Loucy (cell line): ENCODE measurements at regions not wholly inside any gene's neighbourhood (a gene's known extent, or its start where the extent isn't known, plus 50 kb on each side); places are given as distances from the start of the nearest gene placed in this dataset.

Experiments
- H2AFZ ChIP-seq: fragments of 200-600 bp; sonication (generic); 2 replicates; pipeline ENCODE4 v1.6.0; 2016; ENCODE audit warnings: antibody characterized with exemption, mild to moderate bottlenecking, low read length, moderate library complexity
- H3F3A ChIP-seq: fragments of 200-600 bp; 2 replicates; pipeline ENCODE4 v1.6.0; 2016; ENCODE audit warnings: antibody characterized with exemption, low read depth, mild to moderate bottlenecking
- H3K27me3 ChIP-seq: fragments of 200-600 bp; sonication (generic); 2 replicates; pipeline ENCODE4 v1.6.1; 2014; ENCODE audit warnings: low read length, mild to moderate bottlenecking; ENCODE audit not compliant: insufficient read depth, poor library complexity, severe bottlenecking
- H3K36me3 ChIP-seq: fragments of 200-600 bp; sonication (generic); 2 replicates; pipeline ENCODE4 v1.6.1; 2016; ENCODE audit warnings: low read length; ENCODE audit not compliant: insufficient read depth
- H3K4me1 ChIP-seq: fragments of 200-600 bp; sonication (generic); 2 replicates; pipeline ENCODE4 v1.5.1; 2014; ENCODE audit warnings: low read length, mild to moderate bottlenecking; ENCODE audit not compliant: insufficient read depth, poor library complexity, severe bottlenecking
- H3K4me2 ChIP-seq: fragments of 200-600 bp; sonication (generic); 2 replicates; pipeline ENCODE4 v1.6.0; 2014; ENCODE audit warnings: antibody characterized with exemption, low read length, low read depth, mild to moderate bottlenecking; ENCODE audit not compliant: poor library complexity, severe bottlenecking
- H3K4me3 ChIP-seq: fragments of 200-600 bp; sonication (generic); 2 replicates; pipeline ENCODE4 v1.5.1; 2014; ENCODE audit warnings: low read length, mild to moderate bottlenecking, mixed read lengths; ENCODE audit not compliant: poor library complexity, severe bottlenecking
- H3K79me2 ChIP-seq: fragments of 200-600 bp; sonication (generic); 2 replicates; pipeline ENCODE4 v1.6.1; 2014; ENCODE audit warnings: low read length; ENCODE audit not compliant: insufficient read depth
- H3K9ac ChIP-seq: fragments of 200-600 bp; sonication (generic); 2 replicates; pipeline ENCODE4 v1.6.0; 2014; ENCODE audit warnings: mild to moderate bottlenecking, low read depth, low read length, moderate library complexity; ENCODE audit not compliant: poor library complexity, severe bottlenecking
- H3K9me2 ChIP-seq: fragments of 200-600 bp; sonication (generic); replicated peaks from 2 replicates; pipeline ENCODE4 v1.6.1; 2016; ENCODE audit warnings: low read depth, low read length, mixed read lengths
- H3K9me3 ChIP-seq: fragments of 200-600 bp; sonication (generic); 2 replicates; pipeline ENCODE4 v1.6.1; 2014; ENCODE audit warnings: mild to moderate bottlenecking, antibody characterized with exemption, low read length, low read depth; ENCODE audit not compliant: insufficient read depth
- H4K20me1 ChIP-seq: fragments of 200-600 bp; sonication (generic); 2 replicates; pipeline ENCODE4 v1.6.0; 2014; ENCODE audit warnings: antibody characterized with exemption, low read length, mild to moderate bottlenecking; ENCODE audit not compliant: insufficient read depth, poor library complexity, severe bottlenecking
- EZH2phosphoT487 ChIP-seq: fragments of 200-600 bp; IDR thresholded peaks from 2 replicates; pipeline ENCODE4 v1.6.1; 2018; ENCODE audit warnings: antibody characterized with exemption, mild to moderate bottlenecking, moderate library complexity, borderline replicate concordance
- TF ChIP-seq, protein P1 (sequence below): fragments of 200-600 bp; sonication (generic); conservative IDR thresholded peaks from 2 replicates; pipeline ENCODE4 v1.5.1; 2014; ENCODE audit warnings: mild to moderate bottlenecking, antibody characterized with exemption, low read length

DNA sequence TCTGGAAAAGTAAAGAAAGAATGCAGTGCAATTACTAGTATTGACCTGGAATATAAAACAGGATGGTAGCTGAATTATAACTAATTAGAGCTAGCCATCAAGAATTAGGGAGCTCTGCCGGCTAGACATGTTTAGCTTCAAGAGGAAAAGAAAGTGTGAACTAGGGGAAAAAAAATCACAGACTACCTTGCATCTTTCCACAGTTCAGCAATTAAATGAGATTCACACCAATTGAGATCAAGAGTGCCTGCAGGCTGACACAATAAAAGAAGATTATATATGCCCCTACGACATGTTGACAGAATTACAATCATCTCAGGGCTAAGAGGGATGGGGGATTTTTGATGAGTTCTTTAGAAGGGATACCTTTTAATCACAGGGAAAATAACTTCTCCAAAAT lies 303.3 kb upstream of the CELF2 start:
- H2AFZ ChIP-seq: no peak overlapping the region
- H3K4me1 ChIP-seq: no peaks in the 10 kb centered on the region
- no peaks in the 10 kb centered on the region for H3F3A ChIP-seq
- no peaks in the 10 kb centered on the region for H3K36me3 ChIP-seq
- H3K27me3 ChIP-seq: no peaks in the 10 kb centered on the region
- H4K20me1 ChIP-seq: no peaks in the 10 kb centered on the region
- no peak overlapping the region for H3K4me3 ChIP-seq
- no peak overlapping the region for H3K4me2 ChIP-seq
- no peak for TF ChIP-seq EZH2phosphoT487
- TF ChIP-seq, protein P1, sequence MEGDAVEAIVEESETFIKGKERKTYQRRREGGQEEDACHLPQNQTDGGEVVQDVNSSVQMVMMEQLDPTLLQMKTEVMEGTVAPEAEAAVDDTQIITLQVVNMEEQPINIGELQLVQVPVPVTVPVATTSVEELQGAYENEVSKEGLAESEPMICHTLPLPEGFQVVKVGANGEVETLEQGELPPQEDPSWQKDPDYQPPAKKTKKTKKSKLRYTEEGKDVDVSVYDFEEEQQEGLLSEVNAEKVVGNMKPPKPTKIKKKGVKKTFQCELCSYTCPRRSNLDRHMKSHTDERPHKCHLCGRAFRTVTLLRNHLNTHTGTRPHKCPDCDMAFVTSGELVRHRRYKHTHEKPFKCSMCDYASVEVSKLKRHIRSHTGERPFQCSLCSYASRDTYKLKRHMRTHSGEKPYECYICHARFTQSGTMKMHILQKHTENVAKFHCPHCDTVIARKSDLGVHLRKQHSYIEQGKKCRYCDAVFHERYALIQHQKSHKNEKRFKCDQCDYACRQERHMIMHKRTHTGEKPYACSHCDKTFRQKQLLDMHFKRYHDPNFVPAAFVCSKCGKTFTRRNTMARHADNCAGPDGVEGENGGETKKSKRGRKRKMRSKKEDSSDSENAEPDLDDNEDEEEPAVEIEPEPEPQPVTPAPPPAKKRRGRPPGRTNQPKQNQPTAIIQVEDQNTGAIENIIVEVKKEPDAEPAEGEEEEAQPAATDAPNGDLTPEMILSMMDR: no peak
- no peaks in the 10 kb centered on the region for H3K79me2 ChIP-seq
- H3K9me3 ChIP-seq: no peaks in the 10 kb centered on the region
- H3K9me2 ChIP-seq: no peaks in the 10 kb centered on the region
- no peak overlapping the region for H3K9ac ChIP-seq

DNA sequence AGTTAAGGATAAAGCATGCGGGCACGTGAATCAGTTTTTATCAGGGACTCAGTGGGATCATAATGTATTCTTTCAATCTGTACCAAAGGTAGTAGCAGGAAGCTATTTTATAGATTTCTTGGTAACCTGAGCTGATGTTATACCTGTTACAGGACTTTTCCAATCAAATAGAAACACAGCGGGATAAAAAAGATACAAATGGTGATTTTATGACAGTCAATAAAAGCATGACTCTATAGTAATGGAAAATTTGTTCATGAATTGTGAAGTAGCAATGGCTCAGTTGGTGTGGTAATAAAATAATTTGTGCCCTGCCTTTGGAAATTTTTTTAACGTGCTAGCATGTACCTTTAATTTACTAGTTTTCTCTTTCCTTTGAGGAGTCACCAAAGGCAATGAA lies 300.7 kb upstream of the CELF2 start:
- H2AFZ ChIP-seq: no peak overlapping the region
- TF ChIP-seq EZH2phosphoT487: no peak
- TF ChIP-seq, protein P1: no peak
- no peaks in the 10 kb centered on the region for H3K27me3 ChIP-seq
- H3K9ac ChIP-seq: no peak overlapping the region
- H3K4me2 ChIP-seq: no peak overlapping the region
- no peaks in the 10 kb centered on the region for H3K79me2 ChIP-seq
- no peaks in the 10 kb centered on the region for H3K9me3 ChIP-seq
- H3K36me3 ChIP-seq: no peaks in the 10 kb centered on the region
- H4K20me1 ChIP-seq: no peaks in the 10 kb centered on the region
- no peaks in the 10 kb centered on the region for H3K4me1 ChIP-seq
- no peaks in the 10 kb centered on the region for H3K9me2 ChIP-seq
- H3F3A ChIP-seq: no peaks in the 10 kb centered on the region
- no peak overlapping the region for H3K4me3 ChIP-seq

DNA sequence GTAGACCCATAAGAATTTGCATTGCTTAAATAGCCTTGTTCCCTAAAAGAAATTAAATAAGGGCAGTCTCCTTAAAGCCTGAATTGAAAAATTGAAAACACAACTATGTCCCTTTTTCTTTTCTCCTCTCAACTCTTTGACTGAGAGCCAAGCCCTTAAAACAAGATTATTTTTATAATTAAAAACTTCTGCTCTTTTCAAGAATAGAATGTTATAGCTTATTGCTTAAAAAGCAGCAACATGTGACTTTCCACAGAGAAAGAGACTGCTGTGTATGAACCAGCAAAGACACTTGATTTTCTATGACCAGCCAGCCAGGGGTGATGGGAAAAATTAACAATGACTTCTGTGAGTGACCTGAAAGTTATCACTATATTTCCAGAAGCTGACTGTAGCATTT lies 295.2 kb upstream of the CELF2 start:
- H2AFZ ChIP-seq: no peak overlapping the region
- H3K9me2 ChIP-seq: no peaks in the 10 kb centered on the region
- no peaks in the 10 kb centered on the region for H3K4me1 ChIP-seq
- no peak overlapping the region for H3K4me2 ChIP-seq
- H3K9ac ChIP-seq: no peak overlapping the region
- no peaks in the 10 kb centered on the region for H3F3A ChIP-seq
- no peaks in the 10 kb centered on the region for H3K79me2 ChIP-seq
- H3K36me3 ChIP-seq: no peaks in the 10 kb centered on the region
- no peak overlapping the region for H3K4me3 ChIP-seq
- TF ChIP-seq, protein P1: no peak
- TF ChIP-seq EZH2phosphoT487: no peak
- no peaks in the 10 kb centered on the region for H3K9me3 ChIP-seq
- H3K27me3 ChIP-seq: no peaks in the 10 kb centered on the region
- H4K20me1 ChIP-seq: no peaks in the 10 kb centered on the region
